ENCODE measurements at regions not wholly inside any gene's neighbourhood (a gene's known extent, or its start where the extent isn't known, plus 50 kb on each side); places are given as distances from the start of the nearest gene placed in this dataset.

DNA sequence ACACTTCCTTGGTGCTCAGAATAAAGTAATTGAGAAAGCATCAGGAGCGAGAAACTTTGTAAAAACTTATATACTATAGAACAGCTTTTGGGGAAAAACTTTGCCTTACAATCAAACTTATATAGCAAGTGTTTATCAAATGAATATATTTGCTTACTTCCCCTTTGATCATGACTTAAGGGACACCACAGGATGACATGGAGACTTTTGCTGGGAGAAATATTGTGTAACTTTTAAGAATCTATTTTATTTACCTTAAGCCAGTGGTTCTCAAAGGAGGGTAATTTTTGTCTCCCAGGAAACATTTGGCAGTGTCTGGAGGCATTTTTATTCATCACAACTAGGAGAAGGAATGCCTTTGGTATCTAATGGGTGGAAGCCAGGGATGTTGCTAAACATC is 173.8 kb upstream of the HABP2 start:
- H3K9me3 Mint-ChIP-seq, result no peaks in the 10 kb centered on the region
- Histone ChIP-seq H3K36me3 (ENCODE audit: control insufficient read depth, insufficient read depth, low read length) (no peaks in the 10 kb centered on the region), H3K9me3 (ENCODE audit: control insufficient read depth, insufficient read depth, low read length) (no peaks in the 10 kb centered on the region), H3K4me1 (ENCODE audit: control insufficient read depth, insufficient read depth, low read length) (peaks cover 9% of the 10 kb centered on the region), H3K27me3 (ENCODE audit: control insufficient read depth, insufficient read depth, low read length) (no peaks in the 10 kb centered on the region), H3K27ac (ENCODE audit: low read length) (no peak overlapping the region), H3K4me3 (ENCODE audit: low read length) (no peak overlapping the region)
- WGBS (ENCODE audit: insufficient coverage), result no CpG with 5 or more reads among the region's 1 CpG
- intact Hi-C loops (cut with micrococcal nuclease), result no loop called here
- peaks cover 0 to 3% of the 10 kb centered on the region in 2 donors for H3K27me3 Mint-ChIP-seq (ENCODE audit: low read depth in 2 of 2)
- H3K4me3 Mint-ChIP-seq, result no peak overlapping the region
- H3K36me3 Mint-ChIP-seq, result no peaks in the 10 kb centered on the region
- peaks cover 14 to 20% of the 10 kb centered on the region in 2 donors for H3K4me1 Mint-ChIP-seq
- no peak for ATAC-seq
- TF ChIP-seq, protein P1, sequence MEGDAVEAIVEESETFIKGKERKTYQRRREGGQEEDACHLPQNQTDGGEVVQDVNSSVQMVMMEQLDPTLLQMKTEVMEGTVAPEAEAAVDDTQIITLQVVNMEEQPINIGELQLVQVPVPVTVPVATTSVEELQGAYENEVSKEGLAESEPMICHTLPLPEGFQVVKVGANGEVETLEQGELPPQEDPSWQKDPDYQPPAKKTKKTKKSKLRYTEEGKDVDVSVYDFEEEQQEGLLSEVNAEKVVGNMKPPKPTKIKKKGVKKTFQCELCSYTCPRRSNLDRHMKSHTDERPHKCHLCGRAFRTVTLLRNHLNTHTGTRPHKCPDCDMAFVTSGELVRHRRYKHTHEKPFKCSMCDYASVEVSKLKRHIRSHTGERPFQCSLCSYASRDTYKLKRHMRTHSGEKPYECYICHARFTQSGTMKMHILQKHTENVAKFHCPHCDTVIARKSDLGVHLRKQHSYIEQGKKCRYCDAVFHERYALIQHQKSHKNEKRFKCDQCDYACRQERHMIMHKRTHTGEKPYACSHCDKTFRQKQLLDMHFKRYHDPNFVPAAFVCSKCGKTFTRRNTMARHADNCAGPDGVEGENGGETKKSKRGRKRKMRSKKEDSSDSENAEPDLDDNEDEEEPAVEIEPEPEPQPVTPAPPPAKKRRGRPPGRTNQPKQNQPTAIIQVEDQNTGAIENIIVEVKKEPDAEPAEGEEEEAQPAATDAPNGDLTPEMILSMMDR (IDR thresholded peaks at IDR 0.05), result no peak
- no peak overlapping the region for H3K27ac Mint-ChIP-seq
- DNase-seq, result no peak

DNA sequence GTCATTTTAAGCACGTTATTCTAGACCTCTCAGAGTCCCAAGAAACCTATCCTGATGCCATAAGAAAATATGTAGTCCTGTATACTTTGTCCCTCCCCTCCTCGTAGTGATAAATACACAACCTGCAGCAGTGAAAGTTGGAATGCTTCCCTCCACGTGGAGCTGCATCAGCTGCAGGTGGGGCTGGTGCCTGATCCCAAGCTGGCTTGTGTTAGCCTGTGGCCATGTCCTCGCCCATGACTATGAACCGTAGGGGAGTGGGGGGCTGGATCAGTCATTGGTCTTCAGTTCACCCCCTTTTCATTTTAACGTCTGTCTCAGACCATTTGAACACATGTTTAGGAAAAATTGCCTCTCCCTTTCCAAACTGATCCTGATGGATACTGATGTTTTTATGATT is 171.4 kb upstream of the HABP2 start:
- WGBS (ENCODE audit: insufficient coverage), result 77% methylated on average over 5 of the region's 6 CpGs
- ATAC-seq, result no peak
- H3K27me3 Mint-ChIP-seq (ENCODE audit: low read depth in 2 of 2), result peaks cover 0 to 3% of the 10 kb centered on the region in 2 donors
- H3K36me3 Mint-ChIP-seq, result no peaks in the 10 kb centered on the region
- DNase-seq, result peak in 1 of 2 donors; percentile 6
- TF ChIP-seq, protein P1 (IDR thresholded peaks at IDR 0.05), result no peak
- peak overlapping the region; percentile 94 to 98 for H3K27ac Mint-ChIP-seq
- peaks cover 13% of the 10 kb centered on the region for H3K4me1 ChIP-seq (ENCODE audit: control insufficient read depth, insufficient read depth, low read length)
- no peaks in the 10 kb centered on the region for H3K36me3 ChIP-seq (ENCODE audit: control insufficient read depth, insufficient read depth, low read length)
- no peaks in the 10 kb centered on the region for H3K9me3 Mint-ChIP-seq
- no peak overlapping the region for H3K4me3 ChIP-seq (ENCODE audit: low read length)
- H3K9me3 ChIP-seq (ENCODE audit: control insufficient read depth, insufficient read depth, low read length), result no peaks in the 10 kb centered on the region
- H3K4me3 Mint-ChIP-seq, result peak overlapping the region; percentile 93
- intact Hi-C loops (cut with micrococcal nuclease), result loop anchor here (5.0 kb wide), 1 partner anchor 429 kb away; the partner anchor contains the start of gene TCF7L2
- peaks cover 20 to 31% of the 10 kb centered on the region in 2 donors for H3K4me1 Mint-ChIP-seq
- no peaks in the 10 kb centered on the region for H3K27me3 ChIP-seq (ENCODE audit: control insufficient read depth, insufficient read depth, low read length)
- peak overlapping the region; percentile 87 for H3K27ac ChIP-seq (ENCODE audit: low read length)

- Mint-ChIP-seq H3K4me1 (peaks cover 20 to 31% of the 10 kb centered on the region in 2 donors), H3K27ac (peak overlapping the region; percentile 94 to 98), H3K36me3 (no peaks in the 10 kb centered on the region), H3K27me3 (ENCODE audit: low read depth in 2 of 2) (peaks cover 0 to 7% of the 10 kb centered on the region in 2 donors), H3K9me3 (no peaks in the 10 kb centered on the region), H3K4me3 (peak overlapping the region; percentile 93)
- Histone ChIP-seq H3K27me3 (ENCODE audit: control insufficient read depth, insufficient read depth, low read length) (no peaks in the 10 kb centered on the region), H3K36me3 (ENCODE audit: control insufficient read depth, insufficient read depth, low read length) (no peaks in the 10 kb centered on the region), H3K9me3 (ENCODE audit: control insufficient read depth, insufficient read depth, low read length) (no peaks in the 10 kb centered on the region), H3K4me1 (ENCODE audit: control insufficient read depth, insufficient read depth, low read length) (peaks cover 13% of the 10 kb centered on the region), H3K27ac (ENCODE audit: low read length) (peak overlapping the region; percentile 87), H3K4me3 (ENCODE audit: low read length) (peak overlapping the region; percentile 30)
- intact Hi-C loops (cut with micrococcal nuclease), result loop anchor here (5.0 kb wide), 1 partner anchor 430 kb away; the partner anchor contains the start of gene TCF7L2
- DNase-seq (peak in 1 of 2 donors; percentile 73), ATAC-seq (peak; percentile 66 to 82 (median 81))
- under 1% methylated on average over 7 of the region's 9 CpGs for WGBS (ENCODE audit: insufficient coverage)
- TF ChIP-seq, protein P1 (IDR thresholded peaks at IDR 0.05), result no peak
These were observed 170.8 kb upstream of the HABP2 start for GRCh38 chr10:113381981-113382509.

DNA sequence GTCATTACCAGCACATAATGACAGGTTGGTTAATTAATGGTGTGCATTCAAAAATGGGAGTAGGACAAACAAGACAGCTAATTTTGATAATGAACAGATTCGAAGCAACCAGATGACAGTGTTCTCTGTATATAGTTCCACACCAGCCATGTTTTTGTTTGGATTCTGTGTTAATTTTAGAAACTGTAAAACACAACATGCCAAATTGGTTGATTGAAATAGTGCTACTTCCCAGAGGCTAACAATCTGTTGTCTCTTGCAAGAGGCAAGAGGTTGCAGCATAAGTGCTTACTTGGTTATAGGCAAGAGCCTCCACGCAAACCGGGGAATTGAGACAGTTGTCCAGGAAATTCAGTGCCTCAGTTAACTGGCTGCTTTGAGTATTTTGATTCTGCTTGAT is 170.2 kb upstream of the HABP2 start:
- Histone ChIP-seq H3K4me3 (ENCODE audit: low read length) (no peak overlapping the region), H3K9me3 (ENCODE audit: control insufficient read depth, insufficient read depth, low read length) (no peaks in the 10 kb centered on the region), H3K27me3 (ENCODE audit: control insufficient read depth, insufficient read depth, low read length) (no peaks in the 10 kb centered on the region), H3K27ac (ENCODE audit: low read length) (peak overlapping the region; percentile 87), H3K36me3 (ENCODE audit: control insufficient read depth, insufficient read depth, low read length) (no peaks in the 10 kb centered on the region), H3K4me1 (ENCODE audit: control insufficient read depth, insufficient read depth, low read length) (peaks cover 13% of the 10 kb centered on the region)
- peak overlapping the region; percentile 94 to 98 for H3K27ac Mint-ChIP-seq
- peak overlapping the region; percentile 93 for H3K4me3 Mint-ChIP-seq
- intact Hi-C loops (cut with micrococcal nuclease), result loop anchor here (5.0 kb wide), 1 partner anchor 430 kb away; the partner anchor contains the start of gene TCF7L2
- H3K4me1 Mint-ChIP-seq, result peaks cover 20 to 31% of the 10 kb centered on the region in 2 donors
- peak in 1 of 2 donors; percentile 8 for DNase-seq
- no peak for ATAC-seq
- 92% methylated on average over 3 of the region's 3 CpGs for WGBS (ENCODE audit: insufficient coverage)
- TF ChIP-seq, protein P1 (IDR thresholded peaks at IDR 0.05), result no peak
- no peaks in the 10 kb centered on the region for H3K9me3 Mint-ChIP-seq
- H3K36me3 Mint-ChIP-seq, result no peaks in the 10 kb centered on the region
- peaks cover 0 to 6% of the 10 kb centered on the region in 2 donors for H3K27me3 Mint-ChIP-seq (ENCODE audit: low read depth in 2 of 2)

Data from natural killer cell (primary cell).